22Rv1 (cell line): ENCODE measurements at regions not wholly inside any gene's neighbourhood (a gene's known extent, or its start where the extent isn't known, plus 50 kb on each side); places are given as distances from the start of the nearest gene placed in this dataset.
A peak's percentile ranks its signal among the peaks of the same experiment; 100 is the strongest.

ENCODE experiments used
- ZFX ChIP-seq: fragments of 450-650 bp; IDR thresholded peaks from 2 replicates; pipeline ENCODE4 v1.6.1; 2017; ENCODE audit warnings: antibody characterized with exemption, borderline replicate concordance
- TF ChIP-seq, protein P1 (sequence below): fragments of 450-650 bp; IDR thresholded peaks from 2 replicates; pipeline ENCODE4 v1.5.1; 2017; ENCODE audit warnings: mild to moderate bottlenecking

GRCh38 chr3:82163907-82164520, 402.6 kb upstream of the GBE1 start:
- TF ChIP-seq, protein P1, sequence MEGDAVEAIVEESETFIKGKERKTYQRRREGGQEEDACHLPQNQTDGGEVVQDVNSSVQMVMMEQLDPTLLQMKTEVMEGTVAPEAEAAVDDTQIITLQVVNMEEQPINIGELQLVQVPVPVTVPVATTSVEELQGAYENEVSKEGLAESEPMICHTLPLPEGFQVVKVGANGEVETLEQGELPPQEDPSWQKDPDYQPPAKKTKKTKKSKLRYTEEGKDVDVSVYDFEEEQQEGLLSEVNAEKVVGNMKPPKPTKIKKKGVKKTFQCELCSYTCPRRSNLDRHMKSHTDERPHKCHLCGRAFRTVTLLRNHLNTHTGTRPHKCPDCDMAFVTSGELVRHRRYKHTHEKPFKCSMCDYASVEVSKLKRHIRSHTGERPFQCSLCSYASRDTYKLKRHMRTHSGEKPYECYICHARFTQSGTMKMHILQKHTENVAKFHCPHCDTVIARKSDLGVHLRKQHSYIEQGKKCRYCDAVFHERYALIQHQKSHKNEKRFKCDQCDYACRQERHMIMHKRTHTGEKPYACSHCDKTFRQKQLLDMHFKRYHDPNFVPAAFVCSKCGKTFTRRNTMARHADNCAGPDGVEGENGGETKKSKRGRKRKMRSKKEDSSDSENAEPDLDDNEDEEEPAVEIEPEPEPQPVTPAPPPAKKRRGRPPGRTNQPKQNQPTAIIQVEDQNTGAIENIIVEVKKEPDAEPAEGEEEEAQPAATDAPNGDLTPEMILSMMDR = peak; percentile 29; the same call in 1 of the 2 replicates
- no peak for TF ChIP-seq ZFX
